Hepatocyte (in vitro differentiated cells): ENCODE measurements at regions not wholly inside any gene's neighbourhood (a gene's known extent, or its start where the extent isn't known, plus 50 kb on each side); places are given as distances from the start of the nearest gene placed in this dataset.

Experiments used
- DNase-seq: peaks from one replicate; pipeline ENCODE4 v3.0.0-alpha.2; 2016; ENCODE audit warnings: low spot score
- H2AFZ ChIP-seq: fragments of 200-600 bp; sonication (generic); 2 replicates; pipeline ENCODE4 v1.6.0; 2016; ENCODE audit warnings: antibody characterized with exemption, mild to moderate bottlenecking
- H3K27ac ChIP-seq: fragments of 200-600 bp; sonication (generic); 2 replicates; pipeline ENCODE4 v1.5.1; 2016; ENCODE audit warnings: mild to moderate bottlenecking
- H3K27me3 ChIP-seq: fragments of 200-600 bp; sonication (generic); 2 replicates; pipeline ENCODE4 v1.6.1; 2016
- H3K36me3 ChIP-seq: fragments of 200-600 bp; sonication (generic); replicated peaks from 2 replicates; pipeline ENCODE4 v1.5.1; 2016; ENCODE audit warnings: low read depth; ENCODE audit not compliant: insufficient read depth
- H3K4me1 ChIP-seq: fragments of 200-600 bp; sonication (generic); 2 replicates; pipeline ENCODE4 v1.5.1; 2016; ENCODE audit warnings: mild to moderate bottlenecking, moderate library complexity; ENCODE audit not compliant: insufficient read depth
- H3K4me2 ChIP-seq: fragments of 200-600 bp; sonication (generic); 2 replicates; pipeline ENCODE4 v1.6.0; 2016
- H3K4me3 ChIP-seq: fragments of 200-600 bp; sonication (generic); 2 replicates; pipeline ENCODE4 v1.5.1; 2016; ENCODE audit warnings: mild to moderate bottlenecking
- H3K79me2 ChIP-seq: fragments of 200-600 bp; sonication (generic); 2 replicates; pipeline ENCODE4 v1.6.0; 2017; ENCODE audit warnings: mild to moderate bottlenecking
- H3K9me2 ChIP-seq: fragments of 200-600 bp; sonication (generic); replicated peaks from 2 replicates; pipeline ENCODE4 v1.6.0; 2017; ENCODE audit warnings: mild to moderate bottlenecking; ENCODE audit not compliant: insufficient read depth
- H3K9me3 ChIP-seq: fragments of 200-600 bp; sonication (generic); 2 replicates; pipeline ENCODE4 v1.5.1; 2016; ENCODE audit warnings: low read depth, mild to moderate bottlenecking
- H4K20me1 ChIP-seq: fragments of 200-600 bp; sonication (generic); 2 replicates; pipeline ENCODE4 v1.6.0; 2016; ENCODE audit warnings: mild to moderate bottlenecking; ENCODE audit not compliant: insufficient read depth, poor library complexity, severe bottlenecking
- CTCF ChIP-seq: fragments of 200-600 bp; sonication (generic); IDR thresholded peaks from 2 replicates; pipeline ENCODE4 v1.5.1; 2016; ENCODE audit warnings: antibody characterized with exemption, mild to moderate bottlenecking; ENCODE audit not compliant: poor library complexity
- EZH2 ChIP-seq: fragments of 200-600 bp; sonication (generic); IDR thresholded peaks from 2 replicates; pipeline ENCODE4 v1.6.1; 2016; ENCODE audit warnings: antibody characterized with exemption, mild to moderate bottlenecking, borderline replicate concordance
- EZH2phosphoT487 ChIP-seq: fragments of 200-600 bp; sonication (generic); IDR thresholded peaks from one replicate; pipeline ENCODE4 v1.6.1; 2018; ENCODE audit warnings: antibody characterized with exemption, mild to moderate bottlenecking, low read depth, moderate library complexity; ENCODE audit not compliant: unreplicated experiment, severe bottlenecking
- WGBS: methylation state at CpG from one replicate; pipeline ENCODE4 v1.1.6; 2016; ENCODE audit warnings: low lambda C conversion rate; ENCODE audit errors: missing lambda C conversion rate; 5-methylcytosine and 5-hydroxymethylcytosine counted together

- peak; percentile 12 for DNase-seq
- Histone ChIP-seq H3K79me2 (no peaks in the 10 kb centered on the region), H3K27me3 (no peaks in the 10 kb centered on the region), H3K4me1 (no peaks in the 10 kb centered on the region), H3K36me3 (no peaks in the 10 kb centered on the region), H3K27ac (no peak overlapping the region), H3K9me2 (no peaks in the 10 kb centered on the region), H3K4me2 (no peak overlapping the region), H4K20me1 (no peaks in the 10 kb centered on the region), H3K9me3 (no peaks in the 10 kb centered on the region), H3K4me3 (no peak overlapping the region), H2AFZ (no peak overlapping the region)
- TF ChIP-seq CTCF (no peak), EZH2 (no peak), EZH2phosphoT487 (no peak)
- 85% methylated on average over 7 of the region's 7 CpGs for WGBS
Observed at GRCh38 chr2:59658906-59659635, 894.4 kb downstream of the BCL11A start.

DNA sequence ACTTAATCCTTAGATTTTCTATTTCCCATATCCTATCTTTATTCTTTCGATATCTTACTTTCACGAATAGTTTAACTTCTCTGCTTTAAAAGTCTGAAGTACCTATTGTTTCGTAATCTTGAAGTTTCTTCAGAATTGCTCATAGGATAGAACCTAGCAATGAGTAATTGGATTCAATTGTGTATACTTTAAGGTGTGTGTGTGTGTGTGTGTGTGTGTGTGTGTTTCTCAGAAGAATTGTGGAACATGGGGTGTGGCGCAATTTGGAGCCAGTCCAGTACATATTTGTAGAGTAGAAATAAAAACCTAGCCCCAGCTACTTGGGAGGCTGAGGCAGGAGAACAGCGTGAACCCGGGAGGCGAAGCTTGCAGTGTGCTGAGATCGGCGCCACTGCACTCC is 897.6 kb downstream of the BCL11A start:
- H3K27me3 ChIP-seq = no peaks in the 10 kb centered on the region
- H3K4me1 ChIP-seq = no peaks in the 10 kb centered on the region
- no peaks in the 10 kb centered on the region for H3K9me2 ChIP-seq
- H2AFZ ChIP-seq = no peak overlapping the region
- no peaks in the 10 kb centered on the region for H3K79me2 ChIP-seq
- no peaks in the 10 kb centered on the region for H3K36me3 ChIP-seq
- no peaks in the 10 kb centered on the region for H4K20me1 ChIP-seq
- no peak overlapping the region for H3K4me2 ChIP-seq
- no peak for TF ChIP-seq EZH2
- TF ChIP-seq CTCF = no peak
- TF ChIP-seq EZH2phosphoT487 = no peak
- DNase-seq = no peak
- 84% methylated on average over 8 of the region's 9 CpGs for WGBS
- no peak overlapping the region for H3K27ac ChIP-seq
- no peak overlapping the region for H3K4me3 ChIP-seq
- H3K9me3 ChIP-seq = no peaks in the 10 kb centered on the region

- H3K27me3 ChIP-seq = no peaks in the 10 kb centered on the region
- H3K4me2 ChIP-seq = no peak overlapping the region
- H3K9me3 ChIP-seq = no peaks in the 10 kb centered on the region
- no peak overlapping the region for H3K27ac ChIP-seq
- 63% methylated on average over 4 of the region's 4 CpGs for WGBS
- H3K4me1 ChIP-seq = no peaks in the 10 kb centered on the region
- no peaks in the 10 kb centered on the region for H3K9me2 ChIP-seq
- H4K20me1 ChIP-seq = no peaks in the 10 kb centered on the region
- no peak overlapping the region for H2AFZ ChIP-seq
- H3K79me2 ChIP-seq = no peaks in the 10 kb centered on the region
- no peak for TF ChIP-seq CTCF
- no peak for TF ChIP-seq EZH2phosphoT487
- no peak for TF ChIP-seq EZH2
- no peak overlapping the region for H3K4me3 ChIP-seq
- no peaks in the 10 kb centered on the region for H3K36me3 ChIP-seq
- DNase-seq = no peak
Observed at GRCh38 chr2:59654710-59655109, 898.7 kb downstream of the BCL11A start.
